ENCODE measurements at regions not wholly inside any gene's neighbourhood (a gene's known extent, or its start where the extent isn't known, plus 50 kb on each side); places are given as distances from the start of the nearest gene placed in this dataset.

DNA sequence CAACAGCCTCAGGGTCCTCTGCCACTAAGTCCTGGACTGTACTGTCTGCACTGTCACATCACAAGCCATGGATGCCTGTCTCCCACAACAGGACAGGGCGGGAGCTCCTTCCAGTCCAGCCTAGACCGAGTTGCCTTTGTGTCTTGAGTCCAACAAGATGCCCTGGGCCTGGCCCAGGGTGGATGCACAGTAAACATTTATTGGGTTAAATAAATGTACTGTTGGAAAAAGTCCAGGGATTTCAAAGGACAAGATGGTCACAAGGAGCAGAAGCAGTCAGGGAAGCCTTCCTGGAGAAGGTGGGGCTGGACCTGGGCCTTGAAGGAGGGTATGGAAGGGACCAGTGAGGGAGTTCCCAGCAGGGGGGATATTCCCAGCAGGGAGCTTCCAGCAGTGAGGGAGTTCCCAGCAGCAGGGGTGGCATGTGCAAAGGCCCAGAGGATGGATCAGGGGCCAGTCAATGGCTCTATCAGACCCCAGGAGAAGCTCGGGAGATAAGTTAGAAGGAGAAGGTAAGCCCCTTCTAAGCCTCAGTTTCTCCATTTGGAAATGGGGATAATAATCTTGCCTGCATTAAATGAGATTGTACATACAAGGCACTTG is 72.7 kb upstream of the NEURL1B start:
- DNase-seq, result no peak

DNA sequence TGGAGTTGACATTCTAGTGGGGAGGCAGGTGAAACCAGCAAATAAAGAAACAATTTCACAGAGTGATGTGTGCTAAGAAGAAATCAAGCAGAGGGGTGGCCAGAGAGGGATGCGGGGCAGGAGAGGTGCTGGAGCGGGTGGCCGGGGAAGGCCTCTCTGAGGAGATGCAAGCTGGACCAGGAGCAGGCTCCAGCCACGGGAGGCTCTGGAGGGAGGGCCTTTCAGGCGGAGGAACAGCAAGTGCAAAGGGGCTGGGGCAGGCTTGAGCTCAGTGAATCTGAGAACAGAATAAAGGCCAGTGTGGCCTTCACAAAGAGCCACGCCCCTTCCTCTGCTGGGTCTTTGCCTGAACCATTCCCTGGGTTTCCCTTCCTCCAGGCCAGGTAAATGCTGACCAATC is 73.2 kb upstream of the NEURL1B start:
- DNase-seq, result no peak

DNA sequence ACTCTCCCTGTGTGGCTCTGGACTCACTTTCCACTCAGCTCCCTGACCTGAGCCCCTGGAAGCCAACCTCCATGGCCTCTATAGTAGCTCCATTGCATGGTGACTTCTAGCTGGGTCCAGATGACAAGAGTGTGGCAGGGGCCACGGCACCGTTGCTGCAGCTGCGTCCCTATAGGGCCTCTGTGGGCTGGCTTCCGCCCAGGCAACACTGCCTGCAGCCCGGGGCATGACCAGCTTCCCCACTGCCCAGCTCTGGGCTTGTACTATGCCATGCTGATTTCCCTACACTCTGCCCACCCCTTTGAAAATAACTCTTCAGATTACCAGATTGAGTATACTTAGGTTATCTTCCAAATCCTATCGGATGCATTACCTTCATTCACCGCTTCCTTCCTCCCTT is 73.8 kb upstream of the NEURL1B start:
- DNase-seq, result no peak

DNA sequence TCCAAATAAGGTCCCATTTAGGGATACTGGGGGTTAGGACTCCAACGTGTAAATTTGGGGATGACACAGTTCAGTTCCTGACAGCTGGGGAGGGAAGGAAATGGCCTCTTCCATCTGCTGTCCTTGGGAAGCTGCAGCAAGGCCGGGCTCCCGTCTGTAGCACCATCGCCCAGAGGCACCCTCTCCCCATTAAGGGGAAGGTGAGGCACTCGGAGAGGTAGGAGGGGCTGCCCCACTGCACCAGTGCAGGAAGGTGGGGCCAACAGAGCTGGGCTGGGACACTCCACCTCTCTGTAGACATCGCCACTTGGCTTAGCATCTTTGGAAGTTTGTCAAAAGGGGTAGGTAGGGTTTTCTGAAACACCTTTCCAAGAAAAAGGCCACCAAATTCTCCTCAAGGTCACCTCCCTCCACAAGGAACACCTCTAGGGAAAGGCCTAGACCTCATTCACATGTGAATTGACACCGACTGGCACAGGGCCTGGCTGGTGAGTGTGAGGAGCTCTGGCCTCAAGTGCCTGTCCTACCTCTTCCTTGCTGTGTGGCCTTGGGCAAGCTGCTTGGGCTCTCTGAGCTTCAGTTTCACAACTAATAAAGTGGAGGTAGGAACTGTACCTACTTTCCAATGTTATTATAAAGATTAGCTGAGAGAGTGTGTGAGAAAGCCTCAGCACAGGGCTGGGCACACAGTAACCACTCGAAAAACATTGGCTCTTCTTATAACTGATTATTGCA is 75.0 kb upstream of the NEURL1B start:
- DNase-seq, result no peak

DNA sequence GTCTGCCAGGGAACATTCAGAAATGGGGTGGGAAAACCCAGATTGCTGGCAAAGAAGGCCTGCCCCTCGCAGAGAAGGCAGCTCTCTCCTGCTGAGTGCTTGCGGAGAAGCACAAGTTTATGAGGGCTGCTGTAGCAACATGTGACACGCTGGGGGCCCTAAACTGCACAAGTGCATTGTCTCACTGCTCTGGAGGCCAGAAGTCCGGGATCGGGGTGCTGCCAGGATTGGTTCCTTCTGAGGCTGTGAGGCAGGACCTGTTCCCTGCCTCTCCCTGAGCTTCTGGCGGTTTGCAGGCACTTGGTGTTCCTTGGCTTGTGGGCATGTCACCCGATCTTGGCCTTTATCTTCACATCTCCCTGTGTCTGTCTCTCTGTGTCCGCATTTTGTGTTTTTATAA is 75.6 kb upstream of the NEURL1B start:
- DNase-seq, result no peak

DNA sequence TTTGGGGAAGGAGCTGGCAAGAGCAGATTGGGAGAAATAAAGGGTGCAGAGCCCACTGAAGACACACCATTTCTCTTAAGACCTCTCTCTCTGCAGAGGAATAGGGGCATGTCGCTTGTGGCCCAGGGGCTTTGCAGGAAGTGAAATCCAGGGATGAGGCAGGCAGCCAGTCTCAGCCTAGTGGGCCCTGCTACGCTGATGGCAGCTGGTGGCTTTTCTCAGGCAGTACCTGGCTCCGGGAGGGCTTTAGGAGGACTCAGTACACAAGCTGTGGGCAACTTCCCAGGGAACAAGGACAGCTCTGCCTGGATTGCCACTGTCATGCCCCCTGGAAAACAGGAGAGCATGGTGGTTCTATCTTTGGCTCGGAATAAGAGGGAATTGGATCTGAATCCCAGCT is 76.2 kb upstream of the NEURL1B start:
- no peak for DNase-seq

DNA sequence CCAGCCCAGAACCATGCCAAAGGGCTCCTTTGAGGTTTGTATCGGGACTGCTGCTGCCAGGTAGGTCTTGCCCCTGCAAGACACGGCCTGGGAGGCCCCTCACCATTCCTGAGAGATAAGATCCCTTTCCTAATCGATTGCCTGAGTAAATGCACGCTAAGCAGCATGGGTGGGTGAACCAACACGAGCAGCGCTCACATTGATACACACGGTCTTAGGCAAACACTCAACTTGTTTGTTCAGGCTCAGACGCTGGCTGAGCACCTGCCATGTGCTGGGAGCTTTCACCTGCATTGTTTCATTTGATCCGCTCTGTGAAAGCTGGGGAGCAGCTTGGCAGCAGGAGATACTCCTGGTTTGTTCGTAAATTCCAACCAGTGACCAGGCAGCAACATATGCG is 76.9 kb upstream of the NEURL1B start:
- DNase-seq, result peak; percentile 77

DNA sequence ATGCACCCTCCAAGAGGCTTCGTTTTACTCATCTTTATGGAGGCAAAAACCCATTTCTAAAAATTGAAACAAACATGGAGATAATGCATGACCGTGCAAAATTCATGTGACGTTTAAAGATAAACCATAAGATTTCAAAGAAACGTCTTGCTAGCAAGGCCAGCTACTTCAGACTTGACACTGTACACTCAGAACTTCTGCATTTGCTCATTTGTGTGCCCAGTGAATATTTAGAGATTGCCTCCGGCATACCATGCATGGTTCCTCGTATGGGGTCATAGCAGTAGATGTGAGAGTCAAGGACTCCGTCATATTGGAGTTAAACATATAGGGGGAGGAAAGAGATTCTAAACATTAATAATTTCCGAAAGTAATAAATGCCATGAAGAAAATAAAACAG is 78.6 kb upstream of the NEURL1B start:
- no peak for DNase-seq

DNA sequence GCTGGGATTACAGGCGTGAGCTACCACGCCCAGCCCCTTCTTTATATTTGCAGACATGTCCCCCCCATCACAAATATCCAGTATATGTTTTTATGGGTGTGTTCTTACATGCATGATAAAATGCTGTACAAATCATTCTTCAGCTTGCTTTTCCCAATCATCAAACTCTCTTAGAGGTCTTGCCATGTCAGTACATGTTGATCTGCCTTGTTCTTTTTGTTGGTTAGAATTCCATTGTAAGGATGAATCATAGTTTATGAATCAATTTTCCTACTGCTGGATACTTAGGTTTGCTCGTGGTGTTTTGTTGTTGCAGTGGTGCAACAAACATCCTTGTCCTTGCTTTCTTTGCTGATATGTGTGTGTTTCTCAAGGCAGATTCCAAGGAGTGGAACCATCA is 79.9 kb upstream of the NEURL1B start:
- DNase-seq, result no peak

DNA sequence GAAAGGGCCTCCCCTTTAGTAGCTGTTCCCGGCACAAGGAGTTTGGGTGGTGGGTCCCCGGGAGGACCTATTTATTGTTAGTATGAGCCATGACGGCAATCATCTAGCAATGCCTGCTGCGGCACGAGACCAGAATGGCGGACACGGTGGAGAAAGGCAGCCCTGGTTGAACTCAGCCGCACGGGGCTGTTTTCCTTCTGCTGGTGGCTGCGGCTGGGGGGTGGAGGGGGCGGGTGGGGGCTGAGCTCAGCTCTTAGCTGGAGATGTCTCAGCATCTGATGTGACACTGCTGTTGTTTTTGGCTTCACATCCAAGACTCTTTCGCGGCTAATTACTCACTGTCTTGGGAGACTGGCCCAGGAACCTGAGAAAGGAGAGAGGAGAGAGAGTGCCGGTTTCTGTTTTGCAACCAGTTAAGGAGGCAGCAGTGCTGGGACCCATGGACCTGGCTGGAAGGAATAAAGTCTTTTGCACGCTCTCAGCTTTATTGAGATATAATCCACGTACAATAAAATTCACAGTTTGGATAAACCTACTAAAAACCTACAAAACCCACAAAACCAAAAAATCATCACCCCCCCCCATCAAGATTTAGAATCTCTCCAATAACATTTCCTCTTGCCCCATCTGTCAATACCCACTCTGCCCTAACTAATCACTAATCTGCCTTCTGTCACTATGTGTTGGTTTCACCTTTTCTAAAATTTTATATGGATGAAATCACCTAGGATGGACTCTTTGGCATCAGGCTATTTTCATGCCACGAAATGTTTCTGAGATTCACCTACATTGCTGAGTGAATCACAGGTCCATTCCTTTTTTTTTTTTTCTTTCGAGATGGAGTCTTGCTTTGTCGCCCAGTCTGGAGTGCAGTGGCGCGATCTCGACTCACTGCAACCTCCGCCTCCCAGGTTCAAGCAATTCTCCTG is 81.8 kb upstream of the NEURL1B start:
- no peak for DNase-seq

DNA sequence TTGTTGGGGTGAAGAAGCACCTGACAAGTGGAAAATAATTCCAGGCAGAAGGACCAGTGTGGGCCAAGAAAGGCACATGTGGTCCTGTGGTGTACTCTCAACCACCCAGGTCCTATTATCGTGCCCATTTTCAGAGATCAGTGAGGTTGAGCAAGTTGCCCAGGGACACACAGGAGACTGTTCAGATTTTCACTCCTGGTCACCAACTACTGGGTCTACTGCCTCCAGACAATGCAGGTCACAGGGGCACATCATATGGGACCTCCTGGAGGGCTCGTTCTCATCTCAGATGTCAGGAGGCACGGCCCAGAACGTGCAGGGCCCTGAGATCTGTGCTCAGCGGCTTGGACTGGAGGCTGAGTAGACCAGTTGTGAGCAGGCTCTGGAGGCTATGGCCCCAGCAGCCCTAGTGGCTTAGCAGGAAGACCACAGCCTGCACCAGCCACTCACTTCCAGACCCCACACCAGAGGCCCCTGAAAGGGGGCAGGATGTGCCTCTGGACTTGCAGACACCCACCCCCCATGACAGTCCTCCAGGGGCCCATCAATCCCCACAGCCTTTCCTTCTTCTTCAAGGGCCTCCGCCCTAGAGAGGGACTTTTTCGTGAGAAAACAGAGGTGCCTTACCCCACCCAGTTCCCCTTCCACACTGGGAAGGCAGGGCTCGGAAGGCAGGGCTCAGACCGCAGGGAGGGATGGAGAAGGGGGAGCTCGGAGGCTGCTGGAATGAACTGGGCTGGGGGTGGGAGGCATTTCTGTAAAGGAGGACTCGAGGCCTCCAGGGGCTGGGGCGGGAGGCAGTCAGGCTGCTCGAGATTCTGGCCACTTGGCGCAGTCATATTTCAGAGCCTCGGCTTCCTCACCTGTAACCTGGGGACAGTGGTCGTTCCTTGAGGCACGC is 82.7 kb upstream of the NEURL1B start:
- DNase-seq, result no peak

DNA sequence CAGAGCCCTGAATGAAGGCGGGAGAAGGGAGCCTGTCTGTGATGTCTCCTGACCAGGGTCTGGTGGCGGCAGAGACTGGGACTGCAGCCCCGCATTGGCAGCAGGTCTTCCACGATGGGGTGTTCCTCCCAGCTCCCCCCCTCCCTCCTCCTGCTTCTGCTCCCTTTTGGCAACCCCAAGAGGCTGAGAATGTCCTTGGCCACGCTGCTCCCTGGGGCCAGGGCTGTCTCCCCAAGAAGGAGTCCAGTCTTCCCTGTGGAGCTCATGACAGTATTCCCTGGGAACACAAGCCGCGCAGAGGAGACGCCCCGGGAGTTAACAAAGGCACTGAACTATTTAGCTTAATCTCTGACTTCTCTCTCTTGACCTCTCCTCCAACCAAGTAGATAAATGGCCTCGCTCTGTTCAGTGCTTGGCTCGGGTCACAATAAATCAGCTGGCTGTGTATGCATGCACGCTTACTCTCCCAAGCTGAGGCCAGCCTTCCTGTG is 84.0 kb upstream of the NEURL1B start:
- DNase-seq, result no peak

DNA sequence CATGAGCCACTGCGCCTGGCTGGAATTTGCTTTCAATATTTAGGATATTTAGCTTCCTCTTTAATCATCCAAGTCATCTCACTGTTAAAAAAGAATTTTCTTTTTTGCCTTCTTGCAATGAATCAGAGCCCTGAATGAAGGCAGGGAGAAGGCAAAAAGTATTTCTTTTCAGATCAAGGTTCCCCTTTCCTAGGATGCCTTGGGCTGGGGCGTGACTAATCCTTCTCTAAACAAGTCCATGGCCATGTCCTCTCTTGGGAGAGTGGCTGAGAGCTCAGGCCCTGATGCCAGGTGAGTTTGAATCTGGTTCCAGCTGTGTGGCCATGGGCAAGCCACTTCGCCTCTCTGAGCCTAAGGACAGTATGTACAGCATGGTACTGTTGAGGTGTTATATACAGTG is 84.8 kb upstream of the NEURL1B start:
- no peak for DNase-seq

DNA sequence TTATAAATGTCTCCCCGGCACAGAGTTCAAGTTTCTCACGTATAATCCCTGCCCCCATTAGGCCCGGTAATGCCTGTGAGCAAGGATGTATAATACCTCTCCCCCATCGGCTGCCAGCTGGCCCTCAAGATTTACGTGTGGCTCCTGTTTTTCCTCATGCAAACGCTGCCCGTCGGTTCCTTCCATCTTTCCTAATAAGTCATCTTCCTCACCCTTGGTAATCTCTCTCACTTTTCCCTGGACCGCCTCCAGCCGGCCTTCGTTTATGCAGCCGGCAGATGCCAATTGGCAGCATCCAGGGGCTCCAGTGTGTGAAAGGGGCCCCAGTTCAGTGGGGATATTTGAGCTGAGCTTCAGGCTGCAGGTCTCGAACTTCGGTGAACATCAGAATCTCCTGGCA is 86.5 kb upstream of the NEURL1B start:
- no peak for DNase-seq

DNA sequence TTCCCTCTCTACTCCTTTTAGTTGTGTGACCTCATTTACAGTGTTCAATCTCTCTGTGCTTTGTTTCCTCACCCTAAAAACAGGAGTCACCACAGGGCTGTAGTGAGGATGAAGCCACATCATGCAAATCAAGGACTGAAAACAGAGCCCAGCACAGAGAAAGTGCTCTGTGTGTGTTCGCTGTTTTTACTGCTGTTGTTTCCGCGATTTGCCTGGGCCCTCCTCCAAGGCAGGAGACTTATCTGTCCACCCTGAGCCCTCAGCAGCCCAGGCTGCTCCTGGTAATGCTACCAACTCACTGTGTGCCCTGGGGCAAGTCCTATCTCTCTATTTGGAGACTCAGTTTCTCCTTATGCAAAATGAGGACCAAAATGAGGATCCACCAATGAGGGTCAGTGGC is 87.2 kb upstream of the NEURL1B start:
- DNase-seq, result no peak

DNA sequence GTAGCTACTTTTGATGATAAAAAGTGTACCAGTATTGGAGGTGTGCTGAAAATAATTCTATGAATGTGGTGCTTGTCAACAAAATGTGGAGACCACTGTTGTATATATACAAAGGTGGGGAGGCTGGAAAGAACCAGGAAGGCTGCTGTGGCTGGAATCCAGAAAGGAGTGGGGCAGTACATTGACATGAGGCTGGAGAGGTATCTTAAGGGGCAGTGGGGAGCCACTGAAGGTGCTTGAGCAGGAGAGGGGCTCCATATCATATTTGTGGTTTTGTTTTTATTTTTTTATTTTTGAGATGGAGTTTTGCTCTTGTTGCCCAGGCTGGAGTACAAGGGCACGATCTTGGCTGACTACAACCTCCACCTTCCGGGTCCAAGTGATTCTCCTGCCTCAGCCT is 87.9 kb upstream of the NEURL1B start:
- no peak for DNase-seq

DNA sequence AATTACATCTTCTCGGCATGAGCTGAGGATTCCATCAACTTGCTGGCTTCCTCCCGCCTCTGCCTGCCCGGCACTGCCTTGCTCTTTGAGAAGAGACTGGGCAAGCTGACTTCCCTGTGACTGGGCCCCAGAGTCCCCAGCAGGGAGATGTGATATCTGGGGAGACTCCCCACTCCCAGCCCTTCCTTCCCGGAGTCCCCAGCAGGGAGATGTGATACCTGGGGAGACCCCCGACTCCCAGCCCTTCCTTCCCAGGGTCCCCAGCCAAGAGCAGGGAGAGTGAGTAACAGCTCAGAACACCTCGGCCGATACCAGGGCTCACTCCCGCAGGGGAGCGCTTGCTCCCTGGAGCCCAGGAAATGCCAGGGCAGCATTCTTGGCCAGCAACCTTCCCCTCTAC is 90.1 kb upstream of the NEURL1B start:
- DNase-seq, result no peak

DNA sequence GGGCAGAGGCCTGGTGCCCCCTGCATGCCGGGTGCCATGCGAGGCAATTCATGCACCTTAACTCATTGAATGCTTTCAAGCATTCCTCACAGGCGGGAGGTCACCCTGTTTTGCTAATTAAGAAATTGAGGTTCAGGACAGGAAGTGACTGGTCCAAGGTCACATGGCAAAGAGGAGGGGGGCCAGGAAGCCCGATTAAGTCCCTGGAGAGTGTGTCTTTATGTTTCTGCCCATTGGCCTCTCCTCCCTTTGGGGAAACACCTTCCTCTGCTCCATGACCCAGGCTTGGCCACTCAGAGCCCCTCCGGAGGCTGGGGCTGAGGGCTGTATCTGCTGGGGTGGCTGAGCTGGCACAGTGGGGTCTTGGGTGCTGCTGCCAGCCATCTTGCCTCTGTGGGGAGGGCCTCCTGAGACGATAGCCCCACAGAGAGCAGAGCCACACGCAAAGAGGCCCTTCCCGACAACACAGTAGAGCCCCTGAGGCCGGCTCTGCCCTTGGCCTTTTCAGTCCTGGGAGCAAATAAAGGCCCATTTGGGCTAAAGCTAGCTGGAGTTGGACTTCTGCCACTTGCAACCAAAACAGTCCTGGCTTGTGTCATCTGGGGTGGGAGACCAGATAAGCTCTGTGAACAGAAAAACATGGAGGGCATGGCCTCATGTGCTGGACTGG is 90.8 kb upstream of the NEURL1B start:
- no peak for DNase-seq

DNA sequence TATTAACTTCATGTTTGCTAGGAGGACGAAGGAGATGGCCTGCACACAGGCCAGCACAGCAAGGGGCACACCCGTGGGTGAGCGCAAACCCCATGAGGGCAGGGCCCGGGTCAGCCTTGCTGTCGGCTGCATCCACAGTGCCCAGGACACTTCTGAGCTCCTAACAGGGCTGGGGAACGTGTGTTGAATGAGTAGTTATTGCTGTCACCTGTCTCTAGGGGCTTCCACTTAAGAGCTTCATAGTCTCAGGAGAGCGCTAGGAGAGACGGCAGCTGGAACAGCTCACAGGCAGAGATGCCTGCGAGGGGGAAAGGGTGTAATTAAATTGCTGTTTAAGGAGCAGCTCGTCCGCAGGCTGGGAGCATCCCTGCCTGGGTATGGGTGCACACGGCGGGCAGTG is 91.4 kb upstream of the NEURL1B start:
- DNase-seq, result peak; percentile 86

DNA sequence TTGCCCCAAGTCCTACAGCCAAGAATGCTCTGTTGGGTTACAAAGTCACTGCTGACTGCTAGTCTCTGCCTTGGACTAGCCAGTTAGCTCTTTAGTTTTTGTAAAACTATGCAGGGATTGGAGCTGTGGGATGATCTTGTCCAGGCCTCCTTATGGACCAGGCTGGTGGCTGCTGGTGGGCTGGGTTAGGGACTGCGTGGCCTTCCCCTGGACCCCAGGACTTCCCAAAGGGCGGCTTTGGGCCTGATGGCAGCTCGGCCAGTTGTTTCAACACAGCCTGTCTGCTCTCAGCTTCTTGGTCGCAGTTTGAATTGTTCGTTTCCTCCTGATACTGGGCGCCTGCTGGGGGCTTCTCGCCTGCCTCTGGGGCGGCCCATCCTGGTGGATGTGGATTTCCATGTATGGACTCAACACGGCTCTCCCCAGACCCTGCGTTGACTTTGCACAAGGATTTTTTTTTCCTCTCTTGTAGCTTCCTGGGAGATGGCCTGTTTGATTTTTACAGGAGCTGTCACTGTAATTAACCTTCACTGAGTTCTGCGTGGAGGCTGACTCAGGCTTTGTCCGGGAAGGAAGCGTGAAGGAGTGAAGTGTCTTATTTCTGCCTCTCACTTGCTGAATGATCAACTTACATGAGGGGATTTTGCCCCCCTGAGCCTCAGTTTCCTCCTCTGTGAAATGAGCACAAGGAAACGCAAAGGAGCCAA is 91.9 kb upstream of the NEURL1B start:
- no peak for DNase-seq

DNA sequence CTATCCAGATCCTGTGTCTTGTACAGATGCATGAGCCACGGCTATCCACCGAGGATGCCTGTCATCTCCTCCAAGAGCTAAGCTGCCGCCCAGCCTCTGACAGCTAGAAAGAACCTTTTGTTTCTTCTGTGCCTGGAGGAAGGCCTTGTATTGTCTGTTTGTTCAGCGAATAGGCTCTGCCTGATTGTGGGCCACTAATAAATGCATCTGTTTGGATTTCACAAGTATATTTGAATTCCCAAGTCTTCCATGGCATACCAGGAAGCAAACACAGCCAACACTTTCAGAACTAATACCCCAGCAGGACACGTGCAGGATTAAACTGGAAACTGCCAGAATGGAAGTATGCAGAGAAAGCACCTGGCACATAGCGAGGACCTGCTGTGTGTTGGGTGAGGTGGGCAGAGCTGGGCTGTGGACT is 92.7 kb upstream of the NEURL1B start:
- no peak for DNase-seq

Data from NCI-H1436 (cell line).